22Rv1 (cell line): ENCODE measurements at regions not wholly inside any gene's neighbourhood (a gene's known extent, or its start where the extent isn't known, plus 50 kb on each side); places are given as distances from the start of the nearest gene placed in this dataset.

ENCODE experiments used
- CTCF ChIP-seq: fragments of 450-650 bp; IDR thresholded peaks from 2 replicates; pipeline ENCODE4 v1.5.1; 2017; ENCODE audit warnings: mild to moderate bottlenecking
- ZFX ChIP-seq: fragments of 450-650 bp; IDR thresholded peaks from 2 replicates; pipeline ENCODE4 v1.6.1; 2017; ENCODE audit warnings: antibody characterized with exemption, borderline replicate concordance

- TF ChIP-seq CTCF, result no peak
- TF ChIP-seq ZFX, result no peak
Observed at GRCh38 chr1:91129017-91129416, 107.2 kb upstream of the ZNF644 start.
